GM23338 (cell line): ENCODE measurements at regions not wholly inside any gene's neighbourhood (a gene's known extent, or its start where the extent isn't known, plus 50 kb on each side); places are given as distances from the start of the nearest gene placed in this dataset.

Source experiments
- ATAC-seq: fragments of 200-7000 bp; cut with Tn5 transposase; 3 replicates; pipeline ENCODE4 v1.9.1; 2020
- DNase-seq: peaks from one replicate; pipeline ENCODE4 v3.0.0-alpha.2; 2015; ENCODE audit warnings: low spot score
- H2AFZ ChIP-seq: fragments of 200-600 bp; sonication (generic); 2 replicates; pipeline ENCODE4 v1.8.0; 2016; ENCODE audit warnings: antibody characterized with exemption, mild to moderate bottlenecking, moderate library complexity
- H3F3A ChIP-seq: fragments of 200-600 bp; sonication (generic); replicated peaks from 2 replicates; pipeline ENCODE4 v1.8.0; 2017; ENCODE audit warnings: antibody characterized with exemption, mixed run types, low read depth
- H3K27ac ChIP-seq: fragments of 200-600 bp; sonication (generic); 2 replicates; pipeline ENCODE4 v1.6.1; 2016; ENCODE audit warnings: low read depth
- H3K27me3 ChIP-seq: fragments of 200-600 bp; sonication (generic); 2 replicates; pipeline ENCODE4 v1.8.0; 2016; ENCODE audit warnings: mild to moderate bottlenecking, mixed run types, moderate library complexity; ENCODE audit not compliant: insufficient read depth
- H3K36me3 ChIP-seq: fragments of 200-600 bp; sonication (generic); 2 replicates; pipeline ENCODE4 v1.8.0; 2016; ENCODE audit warnings: mild to moderate bottlenecking; ENCODE audit not compliant: insufficient read depth
- H3K4me1 ChIP-seq: fragments of 200-600 bp; sonication (generic); 2 replicates; pipeline ENCODE4 v1.8.0; 2016; ENCODE audit warnings: mild to moderate bottlenecking, moderate library complexity; ENCODE audit not compliant: insufficient read depth
- H3K4me2 ChIP-seq: fragments of 200-600 bp; sonication (generic); 2 replicates; pipeline ENCODE4 v1.7.1; 2017; ENCODE audit warnings: mixed run types
- H3K4me3 ChIP-seq: fragments of 200-600 bp; sonication (generic); 2 replicates; pipeline ENCODE4 v1.6.1; 2016; ENCODE audit warnings: mixed run types
- H3K79me2 ChIP-seq: fragments of 200-600 bp; sonication (generic); replicated peaks from 2 replicates; pipeline ENCODE4 v1.8.0; 2017; ENCODE audit warnings: mild to moderate bottlenecking; ENCODE audit not compliant: insufficient read depth
- H3K9me2 ChIP-seq: fragments of 200-600 bp; sonication (generic); 2 replicates; pipeline ENCODE4 v1.8.0; 2017; ENCODE audit not compliant: insufficient read depth
- H4K20me1 ChIP-seq: fragments of 200-600 bp; sonication (generic); replicated peaks from 2 replicates; pipeline ENCODE4 v1.8.0; 2017; ENCODE audit warnings: mild to moderate bottlenecking; ENCODE audit not compliant: insufficient read depth
- H3K27ac Mint-ChIP-seq: 2 replicates; pipeline ENCODE4 v1.8.0; 2020; ENCODE audit warnings: inconsistent platforms, mild to moderate bottlenecking, moderate library complexity, mixed read lengths
- H3K27me3 Mint-ChIP-seq: 3 replicates; pipeline ENCODE4 v1.8.0; 2022; ENCODE audit warnings: low read depth, mild to moderate bottlenecking, moderate library complexity, mixed read lengths, inconsistent platforms; ENCODE audit not compliant: insufficient read depth, poor library complexity
- H3K36me3 Mint-ChIP-seq: 3 replicates; pipeline ENCODE4 v1.8.0; 2021; ENCODE audit warnings: low read depth, mild to moderate bottlenecking, inconsistent platforms, moderate library complexity, mixed read lengths
- H3K4me1 Mint-ChIP-seq: 3 replicates; pipeline ENCODE4 v1.8.0; 2020; ENCODE audit warnings: mild to moderate bottlenecking, inconsistent platforms, mixed read lengths
- H3K4me3 Mint-ChIP-seq: 3 replicates; pipeline ENCODE4 v1.8.0; 2021; ENCODE audit warnings: moderate library complexity, mild to moderate bottlenecking, inconsistent platforms, mixed read lengths
- H3K9me3 Mint-ChIP-seq: 3 replicates; pipeline ENCODE4 v1.8.0; 2020; ENCODE audit warnings: moderate library complexity, mild to moderate bottlenecking, inconsistent platforms, mixed read lengths
- CREB1 ChIP-seq: fragments of 250-450 bp; sonication (Bioruptor Pico); IDR thresholded peaks from 2 replicates; pipeline ENCODE4 v1.5.0; 2020; ENCODE audit warnings: low read depth, mild to moderate bottlenecking, moderate library complexity
- EZH2 ChIP-seq: fragments of 200-600 bp; sonication (generic); IDR thresholded peaks from one replicate; pipeline ENCODE4 v1.8.0; 2017; ENCODE audit warnings: antibody characterized with exemption, mild to moderate bottlenecking, low read depth; ENCODE audit not compliant: unreplicated experiment
- EZH2phosphoT487 ChIP-seq: fragments of 200-600 bp; sonication (generic); IDR thresholded peaks from one replicate; pipeline ENCODE4 v1.8.1; 2018; ENCODE audit warnings: antibody characterized with exemption; ENCODE audit not compliant: unreplicated experiment
- NANOG ChIP-seq: IDR thresholded peaks from 2 replicates; pipeline ENCODE4 v1.6.1; 2016; ENCODE audit warnings: antibody characterized with exemption, borderline replicate concordance
- POLR2AphosphoS5 ChIP-seq: IDR thresholded peaks from 2 replicates; pipeline ENCODE4 v1.6.1; 2016; ENCODE audit warnings: antibody characterized with exemption, low read depth
- ZNF331 ChIP-seq: fragments of 250-450 bp; sonication (Bioruptor Pico); IDR thresholded peaks from 2 replicates; pipeline ENCODE4 v1.5.0; 2020; ENCODE audit warnings: low read depth, mild to moderate bottlenecking, moderate library complexity
- TF ChIP-seq, protein P1 (sequence below), 2 experiments: fragments of 200-600 bp in 1 of 2; sonication (generic) in 1 of 2; conservative IDR thresholded peaks; 2 replicates each; pipeline versions ENCODE4 v1.5.1 to v1.6.1; 2016 to 2017; ENCODE audit warnings: antibody characterized with exemption in 2 of 2, low read depth in 2 of 2, mild to moderate bottlenecking in 2 of 2, moderate library complexity in 1 of 2
- TF ChIP-seq, protein P2 (sequence below): fragments of 250-450 bp; sonication (Bioruptor Pico); IDR thresholded peaks from 2 replicates; pipeline ENCODE4 v1.5.0; 2020; ENCODE audit warnings: mild to moderate bottlenecking, moderate library complexity
- TF ChIP-seq, protein P3 (sequence below): IDR thresholded peaks from 2 replicates; pipeline ENCODE4 v1.6.1; 2016; ENCODE audit warnings: antibody characterized with exemption

DNA sequence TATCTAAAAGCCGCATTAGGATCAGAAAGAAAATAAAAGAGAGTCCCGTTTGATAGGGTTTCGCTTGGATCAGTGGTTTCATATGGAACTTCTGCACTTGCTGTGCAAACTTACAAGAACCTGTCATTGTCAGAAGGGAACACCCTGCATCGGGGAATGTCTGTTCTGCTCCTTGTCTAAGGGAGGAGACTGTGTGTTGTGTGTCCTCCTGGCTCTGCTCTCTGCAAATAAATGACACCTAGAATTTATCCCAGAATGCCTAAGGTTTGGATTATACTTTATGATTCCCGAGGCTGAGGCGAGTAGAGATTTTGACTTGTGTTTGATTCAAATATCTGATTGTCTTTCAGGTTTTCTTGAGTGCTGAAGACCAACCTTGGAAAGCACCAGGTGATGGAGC lies 785.1 kb downstream of the GALR1 start (continued):
- TF ChIP-seq NANOG, result no peak
- TF ChIP-seq EZH2phosphoT487, result no peak
- no peak for TF ChIP-seq EZH2
- no peak for TF ChIP-seq POLR2AphosphoS5

DNA sequence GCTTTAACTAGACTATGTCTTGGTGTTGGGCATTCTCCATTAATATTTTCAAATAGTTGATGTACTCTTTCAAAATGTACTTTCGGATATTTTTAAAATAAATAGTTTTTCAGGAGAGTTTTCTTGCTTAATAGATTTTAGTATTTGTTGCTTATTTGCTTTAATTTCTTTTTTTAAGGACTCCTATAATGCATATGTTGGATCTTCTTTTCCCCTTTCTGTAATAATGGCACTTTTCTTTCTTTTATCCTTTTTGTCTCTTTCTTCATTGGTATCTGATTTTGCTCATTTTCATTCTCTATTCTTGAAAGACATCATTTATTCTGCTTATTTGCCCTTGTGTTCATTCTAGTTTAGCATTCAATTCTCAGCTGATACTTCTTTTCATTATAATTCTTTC lies 791.6 kb downstream of the GALR1 start:
- no peak overlapping the region for H3K4me3 Mint-ChIP-seq
- TF ChIP-seq EZH2, result no peak
- peaks cover 3% of the 10 kb centered on the region for H3K27me3 Mint-ChIP-seq
- H3K4me3 ChIP-seq, result no peak overlapping the region
- H2AFZ ChIP-seq, result no peak overlapping the region
- H3K27me3 ChIP-seq, result no peaks in the 10 kb centered on the region
- no peaks in the 10 kb centered on the region for H3K4me1 Mint-ChIP-seq
- H3K36me3 Mint-ChIP-seq, result peaks cover 42% of the 10 kb centered on the region
- peaks cover 93% of the 10 kb centered on the region for H3K9me3 Mint-ChIP-seq
- H3K4me1 ChIP-seq, result no peaks in the 10 kb centered on the region
- no peaks in the 10 kb centered on the region for H3K79me2 ChIP-seq
- H3K27ac ChIP-seq, result no peak overlapping the region
- no peaks in the 10 kb centered on the region for H3K9me2 ChIP-seq
- no peaks in the 10 kb centered on the region for H4K20me1 ChIP-seq
- H3K4me2 ChIP-seq, result no peak overlapping the region
- H3K27ac Mint-ChIP-seq, result no peak overlapping the region
- ATAC-seq (no peak), DNase-seq (no peak)
- peaks cover 12% of the 10 kb centered on the region for H3K36me3 ChIP-seq
- no peaks in the 10 kb centered on the region for H3F3A ChIP-seq

DNA sequence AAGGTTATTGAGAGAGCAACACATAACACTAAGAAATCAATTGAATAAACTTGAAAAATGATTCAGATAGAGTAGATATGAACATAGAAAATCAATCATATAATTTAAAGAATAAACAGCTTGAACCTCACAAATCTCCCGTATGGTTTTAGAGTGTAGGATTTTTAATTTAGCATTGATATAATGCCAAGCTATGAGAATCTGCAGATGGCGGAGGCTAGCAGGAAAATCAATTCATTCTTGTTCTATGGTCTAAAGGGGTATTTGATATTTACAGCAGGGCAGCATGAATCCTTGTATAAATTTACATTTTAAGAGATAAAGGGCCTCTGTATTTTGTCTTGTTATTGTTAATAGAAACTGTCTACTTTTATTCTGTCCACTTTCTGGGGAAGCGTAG lies 797.0 kb downstream of the GALR1 start:
- H3K27ac ChIP-seq, result no peak overlapping the region
- no peaks in the 10 kb centered on the region for H3F3A ChIP-seq
- Mint-ChIP-seq H3K27ac (no peak overlapping the region), H3K9me3 (peaks cover 97% of the 10 kb centered on the region), H3K27me3 (no peaks in the 10 kb centered on the region), H3K4me3 (no peak overlapping the region), H3K4me1 (no peaks in the 10 kb centered on the region), H3K36me3 (peaks cover 33% of the 10 kb centered on the region)
- DNase-seq (no peak), ATAC-seq (no peak)
- H4K20me1 ChIP-seq, result no peaks in the 10 kb centered on the region
- H3K9me2 ChIP-seq, result no peaks in the 10 kb centered on the region
- no peaks in the 10 kb centered on the region for H3K4me1 ChIP-seq
- no peak overlapping the region for H3K4me2 ChIP-seq
- no peak overlapping the region for H3K4me3 ChIP-seq
- H3K36me3 ChIP-seq, result no peaks in the 10 kb centered on the region; the same call in 1 of the 2 replicates
- H3K27me3 ChIP-seq, result no peaks in the 10 kb centered on the region
- H2AFZ ChIP-seq, result no peak overlapping the region
- no peaks in the 10 kb centered on the region for H3K79me2 ChIP-seq
- TF ChIP-seq, protein P1, sequence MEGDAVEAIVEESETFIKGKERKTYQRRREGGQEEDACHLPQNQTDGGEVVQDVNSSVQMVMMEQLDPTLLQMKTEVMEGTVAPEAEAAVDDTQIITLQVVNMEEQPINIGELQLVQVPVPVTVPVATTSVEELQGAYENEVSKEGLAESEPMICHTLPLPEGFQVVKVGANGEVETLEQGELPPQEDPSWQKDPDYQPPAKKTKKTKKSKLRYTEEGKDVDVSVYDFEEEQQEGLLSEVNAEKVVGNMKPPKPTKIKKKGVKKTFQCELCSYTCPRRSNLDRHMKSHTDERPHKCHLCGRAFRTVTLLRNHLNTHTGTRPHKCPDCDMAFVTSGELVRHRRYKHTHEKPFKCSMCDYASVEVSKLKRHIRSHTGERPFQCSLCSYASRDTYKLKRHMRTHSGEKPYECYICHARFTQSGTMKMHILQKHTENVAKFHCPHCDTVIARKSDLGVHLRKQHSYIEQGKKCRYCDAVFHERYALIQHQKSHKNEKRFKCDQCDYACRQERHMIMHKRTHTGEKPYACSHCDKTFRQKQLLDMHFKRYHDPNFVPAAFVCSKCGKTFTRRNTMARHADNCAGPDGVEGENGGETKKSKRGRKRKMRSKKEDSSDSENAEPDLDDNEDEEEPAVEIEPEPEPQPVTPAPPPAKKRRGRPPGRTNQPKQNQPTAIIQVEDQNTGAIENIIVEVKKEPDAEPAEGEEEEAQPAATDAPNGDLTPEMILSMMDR (conservative IDR thresholded peaks at IDR 0.05; ENCODE audit: low read depth in 2 of 2), result no peak
- TF ChIP-seq CREB1 (no peak), EZH2phosphoT487 (no peak), ZNF331 (CRISPR knock-in tag) (no peak), NANOG (no peak), EZH2 (no peak)
- TF ChIP-seq, protein P2, sequence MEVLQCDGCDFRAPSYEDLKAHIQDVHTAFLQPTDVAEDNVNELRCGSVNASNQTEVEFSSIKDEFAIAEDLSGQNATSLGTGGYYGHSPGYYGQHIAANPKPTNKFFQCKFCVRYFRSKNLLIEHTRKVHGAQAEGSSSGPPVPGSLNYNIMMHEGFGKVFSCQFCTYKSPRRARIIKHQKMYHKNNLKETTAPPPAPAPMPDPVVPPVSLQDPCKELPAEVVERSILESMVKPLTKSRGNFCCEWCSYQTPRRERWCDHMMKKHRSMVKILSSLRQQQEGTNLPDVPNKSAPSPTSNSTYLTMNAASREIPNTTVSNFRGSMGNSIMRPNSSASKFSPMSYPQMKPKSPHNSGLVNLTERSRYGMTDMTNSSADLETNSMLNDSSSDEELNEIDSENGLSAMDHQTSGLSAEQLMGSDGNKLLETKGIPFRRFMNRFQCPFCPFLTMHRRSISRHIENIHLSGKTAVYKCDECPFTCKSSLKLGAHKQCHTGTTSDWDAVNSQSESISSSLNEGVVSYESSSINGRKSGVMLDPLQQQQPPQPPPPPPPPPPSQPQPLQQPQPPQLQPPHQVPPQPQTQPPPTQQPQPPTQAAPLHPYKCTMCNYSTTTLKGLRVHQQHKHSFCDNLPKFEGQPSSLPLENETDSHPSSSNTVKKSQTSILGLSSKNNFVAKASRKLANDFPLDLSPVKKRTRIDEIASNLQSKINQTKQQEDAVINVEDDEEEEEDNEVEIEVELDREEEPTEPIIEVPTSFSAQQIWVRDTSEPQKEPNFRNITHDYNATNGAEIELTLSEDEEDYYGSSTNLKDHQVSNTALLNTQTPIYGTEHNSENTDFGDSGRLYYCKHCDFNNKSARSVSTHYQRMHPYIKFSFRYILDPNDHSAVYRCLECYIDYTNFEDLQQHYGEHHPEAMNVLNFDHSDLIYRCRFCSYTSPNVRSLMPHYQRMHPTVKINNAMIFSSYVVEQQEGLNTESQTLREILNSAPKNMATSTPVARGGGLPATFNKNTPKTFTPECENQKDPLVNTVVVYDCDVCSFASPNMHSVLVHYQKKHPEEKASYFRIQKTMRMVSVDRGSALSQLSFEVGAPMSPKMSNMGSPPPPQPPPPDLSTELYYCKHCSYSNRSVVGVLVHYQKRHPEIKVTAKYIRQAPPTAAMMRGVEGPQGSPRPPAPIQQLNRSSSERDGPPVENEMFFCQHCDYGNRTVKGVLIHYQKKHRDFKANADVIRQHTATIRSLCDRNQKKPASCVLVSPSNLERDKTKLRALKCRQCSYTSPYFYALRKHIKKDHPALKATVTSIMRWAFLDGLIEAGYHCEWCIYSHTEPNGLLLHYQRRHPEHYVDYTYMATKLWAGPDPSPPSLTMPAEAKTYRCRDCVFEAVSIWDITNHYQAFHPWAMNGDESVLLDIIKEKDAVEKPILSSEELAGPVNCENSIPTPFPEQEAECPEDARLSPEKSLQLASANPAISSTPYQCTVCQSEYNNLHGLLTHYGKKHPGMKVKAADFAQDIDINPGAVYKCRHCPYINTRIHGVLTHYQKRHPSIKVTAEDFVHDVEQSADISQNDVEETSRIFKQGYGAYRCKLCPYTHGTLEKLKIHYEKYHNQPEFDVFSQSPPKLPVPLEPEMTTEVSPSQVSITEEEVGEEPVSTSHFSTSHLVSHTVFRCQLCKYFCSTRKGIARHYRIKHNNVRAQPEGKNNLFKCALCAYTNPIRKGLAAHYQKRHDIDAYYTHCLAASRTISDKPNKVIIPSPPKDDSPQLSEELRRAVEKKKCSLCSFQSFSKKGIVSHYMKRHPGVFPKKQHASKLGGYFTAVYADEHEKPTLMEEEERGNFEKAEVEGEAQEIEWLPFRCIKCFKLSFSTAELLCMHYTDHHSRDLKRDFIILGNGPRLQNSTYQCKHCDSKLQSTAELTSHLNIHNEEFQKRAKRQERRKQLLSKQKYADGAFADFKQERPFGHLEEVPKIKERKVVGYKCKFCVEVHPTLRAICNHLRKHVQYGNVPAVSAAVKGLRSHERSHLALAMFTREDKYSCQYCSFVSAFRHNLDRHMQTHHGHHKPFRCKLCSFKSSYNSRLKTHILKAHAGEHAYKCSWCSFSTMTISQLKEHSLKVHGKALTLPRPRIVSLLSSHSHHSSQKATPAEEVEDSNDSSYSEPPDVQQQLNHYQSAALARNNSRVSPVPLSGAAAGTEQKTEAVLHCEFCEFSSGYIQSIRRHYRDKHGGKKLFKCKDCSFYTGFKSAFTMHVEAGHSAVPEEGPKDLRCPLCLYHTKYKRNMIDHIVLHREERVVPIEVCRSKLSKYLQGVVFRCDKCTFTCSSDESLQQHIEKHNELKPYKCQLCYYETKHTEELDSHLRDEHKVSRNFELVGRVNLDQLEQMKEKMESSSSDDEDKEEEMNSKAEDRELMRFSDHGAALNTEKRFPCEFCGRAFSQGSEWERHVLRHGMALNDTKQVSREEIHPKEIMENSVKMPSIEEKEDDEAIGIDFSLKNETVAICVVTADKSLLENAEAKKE (CRISPR knock-in tag), result no peak
- TF ChIP-seq, protein P3, sequence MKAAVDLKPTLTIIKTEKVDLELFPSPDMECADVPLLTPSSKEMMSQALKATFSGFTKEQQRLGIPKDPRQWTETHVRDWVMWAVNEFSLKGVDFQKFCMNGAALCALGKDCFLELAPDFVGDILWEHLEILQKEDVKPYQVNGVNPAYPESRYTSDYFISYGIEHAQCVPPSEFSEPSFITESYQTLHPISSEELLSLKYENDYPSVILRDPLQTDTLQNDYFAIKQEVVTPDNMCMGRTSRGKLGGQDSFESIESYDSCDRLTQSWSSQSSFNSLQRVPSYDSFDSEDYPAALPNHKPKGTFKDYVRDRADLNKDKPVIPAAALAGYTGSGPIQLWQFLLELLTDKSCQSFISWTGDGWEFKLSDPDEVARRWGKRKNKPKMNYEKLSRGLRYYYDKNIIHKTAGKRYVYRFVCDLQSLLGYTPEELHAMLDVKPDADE, result no peak
